NCI-H460 (cell line): ENCODE measurements at regions not wholly inside any gene's neighbourhood (a gene's known extent, or its start where the extent isn't known, plus 50 kb on each side); places are given as distances from the start of the nearest gene placed in this dataset.
"Not testable (repeated sequence)": the region's sequence is repeated elsewhere in the genome, so short reads cannot be mapped to it uniquely, and the experiment has no call there.

Source experiments
- DNase-seq: peaks from one replicate; pipeline ENCODE4 v3.0.0-alpha.2; 2016; ENCODE audit warnings: low read depth; ENCODE audit errors: extremely low read depth

- DNase-seq, result no peak
Measured at GRCh38 chr3:147662705-147663104, 253.5 kb downstream of the ZIC1 start.

GRCh38 chr3:147669077-147669476, 259.9 kb downstream of the ZIC1 start:
- DNase-seq, result no peak

GRCh38 chr3:147672035-147672434, 262.9 kb downstream of the ZIC1 start:
- no peak for DNase-seq

GRCh38 chr3:147672436-147672835, 263.3 kb downstream of the ZIC1 start:
- DNase-seq, result no peak

- DNase-seq, result no peak
Measured at GRCh38 chr3:147675761-147676160, 266.6 kb downstream of the ZIC1 start.

GRCh38 chr3:147680837-147681483, 271.8 kb downstream of the ZIC1 start:
- no peak for DNase-seq

GRCh38 chr3:147688868-147689267, 279.7 kb downstream of the ZIC1 start:
- DNase-seq, result no peak

- DNase-seq, result no peak
Measured at GRCh38 chr3:147699175-147699838, 290.1 kb downstream of the ZIC1 start.

GRCh38 chr3:147701195-147701594, 292.0 kb downstream of the ZIC1 start:
- DNase-seq, result no peak

GRCh38 chr3:147702509-147702908, 293.3 kb downstream of the ZIC1 start:
- DNase-seq, result no peak

- DNase-seq, result no peak
Measured at GRCh38 chr3:147705651-147706051, 296.5 kb downstream of the ZIC1 start.

- DNase-seq, result not testable (repeated sequence)
Measured at GRCh38 chr3:147710753-147711152, 301.6 kb downstream of the ZIC1 start.

GRCh38 chr3:147712357-147712756, 303.2 kb downstream of the ZIC1 start:
- DNase-seq, result no peak

GRCh38 chr3:147712758-147713157, 303.6 kb downstream of the ZIC1 start:
- DNase-seq, result not testable (repeated sequence)

GRCh38 chr3:147713234-147714133, 304.3 kb downstream of the ZIC1 start:
- DNase-seq, result no peak

- DNase-seq, result no peak
Measured at GRCh38 chr3:147729641-147730040, 320.5 kb downstream of the ZIC1 start.

- DNase-seq, result no peak
Measured at GRCh38 chr3:147730284-147730683, 321.1 kb downstream of the ZIC1 start.

- DNase-seq, result no peak
Measured at GRCh38 chr3:147733217-147733616, 324.1 kb downstream of the ZIC1 start.

GRCh38 chr3:147735616-147736015, 326.5 kb downstream of the ZIC1 start:
- DNase-seq, result no peak

- DNase-seq, result no peak
Measured at GRCh38 chr3:147736226-147736625, 327.1 kb downstream of the ZIC1 start.

- no peak for DNase-seq
Measured at GRCh38 chr3:147737376-147737775, 328.2 kb downstream of the ZIC1 start.

GRCh38 chr3:147740928-147741327, 331.8 kb downstream of the ZIC1 start:
- no peak for DNase-seq
